ENCODE measurements at regions not wholly inside any gene's neighbourhood (a gene's known extent, or its start where the extent isn't known, plus 50 kb on each side); places are given as distances from the start of the nearest gene placed in this dataset.

DNA sequence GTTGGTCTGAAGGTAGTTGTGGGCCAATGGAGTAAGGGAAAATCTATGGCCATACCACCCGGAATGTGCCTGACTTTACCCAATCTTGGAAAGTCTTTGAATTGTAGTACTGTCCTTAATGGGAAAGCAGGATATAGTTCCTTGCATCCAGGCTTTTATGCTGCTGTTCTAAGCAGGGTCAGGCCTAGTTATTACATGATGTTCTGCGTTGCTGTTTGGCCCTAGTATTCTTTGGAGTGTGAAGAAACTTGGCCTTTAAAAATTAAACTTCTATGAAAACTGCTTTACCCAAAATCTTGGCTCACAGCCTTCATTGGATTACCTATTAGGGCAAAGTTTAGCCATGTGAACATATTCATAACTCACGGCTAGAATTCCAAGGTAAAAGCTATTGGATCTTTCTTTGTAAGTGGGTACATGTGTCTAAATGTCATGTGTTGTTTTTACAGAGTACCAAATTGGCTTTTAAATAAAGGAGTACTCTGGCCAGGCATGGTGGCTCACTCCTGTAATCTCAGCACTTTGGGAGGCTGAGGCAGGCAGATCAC, 211.1 kb downstream of the DTWD2 start:
- TF ChIP-seq, protein P1, sequence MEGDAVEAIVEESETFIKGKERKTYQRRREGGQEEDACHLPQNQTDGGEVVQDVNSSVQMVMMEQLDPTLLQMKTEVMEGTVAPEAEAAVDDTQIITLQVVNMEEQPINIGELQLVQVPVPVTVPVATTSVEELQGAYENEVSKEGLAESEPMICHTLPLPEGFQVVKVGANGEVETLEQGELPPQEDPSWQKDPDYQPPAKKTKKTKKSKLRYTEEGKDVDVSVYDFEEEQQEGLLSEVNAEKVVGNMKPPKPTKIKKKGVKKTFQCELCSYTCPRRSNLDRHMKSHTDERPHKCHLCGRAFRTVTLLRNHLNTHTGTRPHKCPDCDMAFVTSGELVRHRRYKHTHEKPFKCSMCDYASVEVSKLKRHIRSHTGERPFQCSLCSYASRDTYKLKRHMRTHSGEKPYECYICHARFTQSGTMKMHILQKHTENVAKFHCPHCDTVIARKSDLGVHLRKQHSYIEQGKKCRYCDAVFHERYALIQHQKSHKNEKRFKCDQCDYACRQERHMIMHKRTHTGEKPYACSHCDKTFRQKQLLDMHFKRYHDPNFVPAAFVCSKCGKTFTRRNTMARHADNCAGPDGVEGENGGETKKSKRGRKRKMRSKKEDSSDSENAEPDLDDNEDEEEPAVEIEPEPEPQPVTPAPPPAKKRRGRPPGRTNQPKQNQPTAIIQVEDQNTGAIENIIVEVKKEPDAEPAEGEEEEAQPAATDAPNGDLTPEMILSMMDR (conservative IDR thresholded peaks at IDR 0.05; ENCODE audit: low read length), result no peak
- no peak for TF ChIP-seq EZH2phosphoT487 (IDR thresholded peaks at IDR 0.05; ENCODE audit: borderline replicate concordance, low read depth, low read length)
